Erythroblast (primary cell): ENCODE measurements at regions not wholly inside any gene's neighbourhood (a gene's known extent, or its start where the extent isn't known, plus 50 kb on each side); places are given as distances from the start of the nearest gene placed in this dataset.

ENCODE experiments used
- GATA1 ChIP-seq: IDR thresholded peaks from 2 replicates; pipeline ENCODE4 v1.6.1; 2011; ENCODE audit warnings: low read depth, mild to moderate bottlenecking, control low read depth, low read length, moderate library complexity
- POLR2A ChIP-seq: IDR thresholded peaks from 2 replicates; pipeline ENCODE4 v1.6.1; 2011; ENCODE audit warnings: mild to moderate bottlenecking, low read length

- TF ChIP-seq POLR2A (no peak), GATA1 (no peak)
Measured at GRCh38 chr9:73773896-73774295, 622.2 kb downstream of the ANXA1 start.
